Peyer's patch (tissue), 4 donors: ENCODE measurements at regions not wholly inside any gene's neighbourhood (a gene's known extent, or its start where the extent isn't known, plus 50 kb on each side); places are given as distances from the start of the nearest gene placed in this dataset.

ENCODE experiments used
- POLR2A ChIP-seq, 2 donors: fragments of 450-650 bp; IDR thresholded peaks; one replicate each; pipeline ENCODE4 v1.5.1; 2017; ENCODE audit warnings: antibody characterized with exemption in 2 of 2, mild to moderate bottlenecking in 2 of 2, moderate library complexity in 2 of 2
- TF ChIP-seq, protein P1 (sequence below), 6 experiments: fragments of 450-650 bp in 4 of 6; fragments of 200-600 bp in 2 of 6; sonication (generic) in 1 of 6; IDR thresholded peaks; one replicate each; pipeline ENCODE4 v1.5.1; 2017 to 2019; ENCODE audit warnings: antibody characterized with exemption in 6 of 6, mild to moderate bottlenecking in 3 of 6, moderate library complexity in 1 of 6

DNA sequence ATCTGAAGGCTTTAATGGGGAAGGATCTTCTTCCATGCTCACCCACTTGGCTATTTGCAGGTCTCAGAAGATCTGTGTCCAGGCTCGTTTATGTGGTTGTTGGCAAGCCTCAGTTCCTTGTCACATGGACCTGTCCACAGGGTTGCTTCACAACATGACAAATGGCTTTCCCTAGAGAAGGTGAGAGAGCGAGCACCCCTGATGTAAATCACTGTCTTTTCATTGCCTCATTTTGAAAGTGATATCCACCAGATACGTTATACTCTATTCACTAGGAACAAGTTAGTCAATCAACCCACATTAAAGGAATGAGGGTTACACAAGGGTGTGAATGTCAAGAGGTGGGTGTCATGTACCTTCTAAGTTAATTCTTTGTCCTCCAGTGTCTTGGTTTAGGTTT is 433.3 kb downstream of the RPS6KC1 start:
- TF ChIP-seq, protein P1, sequence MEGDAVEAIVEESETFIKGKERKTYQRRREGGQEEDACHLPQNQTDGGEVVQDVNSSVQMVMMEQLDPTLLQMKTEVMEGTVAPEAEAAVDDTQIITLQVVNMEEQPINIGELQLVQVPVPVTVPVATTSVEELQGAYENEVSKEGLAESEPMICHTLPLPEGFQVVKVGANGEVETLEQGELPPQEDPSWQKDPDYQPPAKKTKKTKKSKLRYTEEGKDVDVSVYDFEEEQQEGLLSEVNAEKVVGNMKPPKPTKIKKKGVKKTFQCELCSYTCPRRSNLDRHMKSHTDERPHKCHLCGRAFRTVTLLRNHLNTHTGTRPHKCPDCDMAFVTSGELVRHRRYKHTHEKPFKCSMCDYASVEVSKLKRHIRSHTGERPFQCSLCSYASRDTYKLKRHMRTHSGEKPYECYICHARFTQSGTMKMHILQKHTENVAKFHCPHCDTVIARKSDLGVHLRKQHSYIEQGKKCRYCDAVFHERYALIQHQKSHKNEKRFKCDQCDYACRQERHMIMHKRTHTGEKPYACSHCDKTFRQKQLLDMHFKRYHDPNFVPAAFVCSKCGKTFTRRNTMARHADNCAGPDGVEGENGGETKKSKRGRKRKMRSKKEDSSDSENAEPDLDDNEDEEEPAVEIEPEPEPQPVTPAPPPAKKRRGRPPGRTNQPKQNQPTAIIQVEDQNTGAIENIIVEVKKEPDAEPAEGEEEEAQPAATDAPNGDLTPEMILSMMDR (IDR thresholded peaks at IDR 0.05) = no peak
- no peak for TF ChIP-seq POLR2A (IDR thresholded peaks at IDR 0.05)
